GM12873 (cell line): ENCODE measurements at regions not wholly inside any gene's neighbourhood (a gene's known extent, or its start where the extent isn't known, plus 50 kb on each side); places are given as distances from the start of the nearest gene placed in this dataset.

Experiments
- CTCF ChIP-seq: IDR thresholded peaks from 2 replicates; pipeline ENCODE4 v1.5.1; 2012; ENCODE audit warnings: low read depth, mild to moderate bottlenecking, moderate library complexity, low read length, control low read depth; ENCODE audit not compliant: insufficient read depth; ENCODE audit errors: missing control alignments

GRCh38 chr10:51006686-51007085 is 67.6 kb upstream of the PRKG1 start:
- no peak for TF ChIP-seq CTCF

GRCh38 chr10:51007781-51008180 is 66.5 kb upstream of the PRKG1 start:
- TF ChIP-seq CTCF = no peak

DNA sequence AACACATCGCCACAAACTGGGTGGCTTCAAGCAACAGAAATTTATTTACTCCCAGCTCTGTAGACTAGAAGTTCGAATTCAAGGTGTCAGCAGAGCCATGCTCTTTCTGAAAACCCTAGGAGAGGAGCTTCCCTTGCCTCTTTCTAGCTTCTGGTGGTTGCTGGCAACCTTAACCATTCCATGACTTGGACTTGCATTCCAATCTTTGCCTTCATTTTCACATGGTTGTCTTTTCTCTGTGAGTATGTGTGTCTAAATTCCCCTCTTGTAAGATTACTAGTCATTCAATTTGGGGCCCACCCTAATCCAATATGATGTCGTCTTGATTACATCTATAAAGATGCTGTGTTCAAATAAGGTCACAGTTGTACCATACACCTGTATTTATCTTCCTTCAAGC is 65.9 kb upstream of the PRKG1 start:
- TF ChIP-seq CTCF = no peak

DNA sequence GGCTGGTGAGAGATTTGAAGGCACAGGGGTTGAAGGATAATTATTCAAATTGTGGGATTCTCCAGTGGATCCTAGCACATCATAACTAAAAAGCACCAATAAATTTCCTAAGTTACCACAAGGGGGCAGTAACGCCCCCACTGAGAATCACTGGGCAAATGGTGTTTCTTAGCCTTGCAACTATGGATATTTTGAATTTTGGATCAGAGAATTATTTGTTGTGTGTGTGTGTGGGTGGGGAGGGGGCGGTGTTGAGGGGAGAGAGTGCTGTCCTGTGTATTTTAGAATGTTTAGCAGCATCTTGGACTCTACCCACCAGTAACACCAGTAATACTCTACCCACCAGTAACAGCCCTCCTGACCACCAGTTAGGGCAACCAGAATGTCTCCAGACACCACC is 63.3 kb upstream of the PRKG1 start:
- peak; percentile 76 for TF ChIP-seq CTCF

DNA sequence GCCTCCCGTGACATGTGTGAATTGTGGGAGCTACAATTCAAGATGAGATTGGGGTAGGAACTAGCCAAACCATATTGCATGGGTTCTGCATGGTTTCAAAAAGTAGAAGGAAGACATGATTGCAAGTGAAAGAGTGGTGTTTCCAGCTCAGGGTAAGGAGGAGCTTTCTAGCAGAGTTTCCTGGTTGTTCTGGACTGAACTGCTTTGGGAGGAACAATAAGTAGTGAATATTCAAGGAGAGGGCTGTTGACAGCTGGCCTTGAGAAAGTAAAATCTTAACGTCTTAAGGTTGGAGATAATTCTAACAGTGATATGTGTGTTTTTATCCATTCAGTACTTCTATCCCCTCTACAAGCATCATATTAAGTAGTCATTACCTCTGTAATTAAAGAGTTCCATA is 62.2 kb upstream of the PRKG1 start:
- no peak for TF ChIP-seq CTCF

GRCh38 chr10:51014680-51015389 is 59.5 kb upstream of the PRKG1 start:
- TF ChIP-seq CTCF = no peak

GRCh38 chr10:51020200-51020599 is 54.1 kb upstream of the PRKG1 start:
- TF ChIP-seq CTCF = no peak
